HepG2 (cell line): ENCODE measurements at regions not wholly inside any gene's neighbourhood (a gene's known extent, or its start where the extent isn't known, plus 50 kb on each side); places are given as distances from the start of the nearest gene placed in this dataset.

Experiments
- ATAC-seq: fragments of 200-7000 bp; cut with Tn5 transposase; 3 replicates; pipeline ENCODE4 v1.9.1; 2020; ENCODE audit warnings: mild to moderate bottlenecking, moderate library complexity
- BruUV-seq: library from RNA; stranded (reverse); fragments of 400-500 nt; replicated peaks from 2 replicates; lab custom pipeline; 2021; lab: Mats Ljungman, UMichigan
- CTCF ChIA-PET: fragments of 300-600 bp; formaldehyde crosslinking; extraction: SDS; loops from one replicate; lab custom pipeline; 2021; ENCODE audit warnings: low total read pairs, inconsistent platforms, low intra/inter-chr PET ratio; lab: Yijun Ruan, JAX
- POLR2A ChIA-PET: fragments of 350-600 bp; sonication (Branson Sonifier 250); formaldehyde crosslinking; loops from one replicate; lab custom pipeline; 2020; ENCODE audit warnings: antibody characterized with exemption, inconsistent platforms; lab: Yijun Ruan, JAX
- DNase-seq: peaks from one replicate; pipeline ENCODE4 v3.0.0-alpha.2; 2015; ENCODE audit warnings: low spot score
- FAIRE-seq: peaks from 3 replicates; lab custom pipeline; 2011; peaks lifted over from hg19 to GRCh38; lab: Jason Lieb, UNC
- H2AFZ ChIP-seq: one replicate; pipeline ENCODE4 v1.6.1; 2011; ENCODE audit warnings: low read length, inconsistent platforms
- H3K27ac ChIP-seq: fragments of 300-600 bp; 3 replicates; pipeline ENCODE4 v1.8.0; 2011; ENCODE audit warnings: mixed run types, mild to moderate bottlenecking, mixed read lengths, low read length, inconsistent platforms; ENCODE audit not compliant: insufficient read depth; ENCODE audit errors: extremely low read length
- H3K27me3 ChIP-seq, 2 experiments: fragments of 200-600 bp in 1 of 2; 2 replicates in 1 of 2; 3 replicates in 1 of 2; pipeline versions ENCODE4 v1.6.0 to v1.8.0; 2011; ENCODE audit warnings: low read length in 2 of 2, mild to moderate bottlenecking in 2 of 2, moderate library complexity in 2 of 2, inconsistent platforms in 1 of 2; ENCODE audit not compliant: insufficient read depth in 2 of 2, control insufficient read depth in 1 of 2
- H3K36me3 ChIP-seq, 2 experiments: fragments of 200-600 bp in 1 of 2; replicated peaks in 1 of 2; 2 replicates in 1 of 2; 3 replicates in 1 of 2; pipeline versions ENCODE4 v1.5.1 to v1.8.0; 2011; ENCODE audit warnings: low read length in 2 of 2, inconsistent platforms in 1 of 2; ENCODE audit not compliant: insufficient read depth in 2 of 2, control insufficient read depth in 1 of 2
- H3K4me1 ChIP-seq: 2 replicates; pipeline ENCODE4 v1.5.1; 2012; ENCODE audit warnings: low read length, inconsistent platforms; ENCODE audit not compliant: insufficient read depth
- H3K4me2 ChIP-seq: 2 replicates; pipeline ENCODE4 v1.6.0; 2011; ENCODE audit warnings: low read depth, low read length, inconsistent platforms
- H3K4me3 ChIP-seq, 3 experiments: fragments of 200-600 bp in 1 of 3; sonication (generic), shearing (Covaris generic) in 1 of 3; replicated peaks in 1 of 3; 2 replicates each; pipeline ENCODE4 v1.5.1; 2011 to 2016; ENCODE audit warnings: low read length in 3 of 3, inconsistent platforms in 2 of 3, low read depth in 2 of 3, mild to moderate bottlenecking in 2 of 3, control low read depth in 1 of 3, mixed read lengths in 1 of 3; ENCODE audit not compliant: insufficient read depth in 1 of 3
- H3K79me2 ChIP-seq: one replicate; pipeline ENCODE4 v1.6.1; 2011; ENCODE audit warnings: low read length, inconsistent platforms; ENCODE audit not compliant: insufficient read depth
- H3K9ac ChIP-seq: 2 replicates; pipeline ENCODE4 v1.6.0; 2011; ENCODE audit warnings: mild to moderate bottlenecking, low read depth, low read length, inconsistent platforms; ENCODE audit not compliant: insufficient read depth
- H3K9me3 ChIP-seq: 2 replicates; pipeline ENCODE4 v1.5.1; 2012; ENCODE audit warnings: mild to moderate bottlenecking, low read length
- H4K20me1 ChIP-seq: 2 replicates; pipeline ENCODE4 v1.6.0; 2011; ENCODE audit warnings: inconsistent platforms, mild to moderate bottlenecking, low read length, moderate library complexity; ENCODE audit not compliant: insufficient read depth
- CBX2 ChIP-seq, 2 experiments: fragments of 200-600 bp in 1 of 2; sonication (generic); formaldehyde crosslinking in 1 of 2; IDR thresholded peaks; 2 replicates each; pipeline versions ENCODE4 v1.7.0 to v1.8.1; 2018 to 2022; ENCODE audit warnings: low read depth in 2 of 2, low read length in 1 of 2, mild to moderate bottlenecking in 1 of 2, missing genetic modification reagents in 1 of 2
- CHD2 ChIP-seq: IDR thresholded peaks from 2 replicates; pipeline ENCODE4 v1.6.1; 2011; ENCODE audit warnings: low read depth, low read length, improper control_type of control experiment
- MAFK ChIP-seq, 2 experiments: IDR thresholded peaks in 1 of 2; conservative IDR thresholded peaks in 1 of 2; 2 replicates each; pipeline ENCODE4 v1.6.1; 2011; ENCODE audit warnings: improper control_type of control experiment in 2 of 2, low read length in 2 of 2
- NCOA1 ChIP-seq: sonication (generic); formaldehyde crosslinking; IDR thresholded peaks from 2 replicates; pipeline ENCODE4 v1.9.0; 2021; ENCODE audit warnings: missing genetic modification reagents
- PBX2 ChIP-seq: IDR thresholded peaks from 2 replicates; pipeline ENCODE4 v1.6.1; 2016; ENCODE audit warnings: control low read depth
- RFX1 ChIP-seq: fragments of 450-650 bp; IDR thresholded peaks from 2 replicates; pipeline ENCODE4 v1.6.1; 2017
- SALL1 ChIP-seq: sonication (generic); formaldehyde crosslinking; IDR thresholded peaks from 2 replicates; pipeline ENCODE4 v1.8.0; 2022; ENCODE audit warnings: mild to moderate bottlenecking, missing genetic modification reagents
- TIGD3 ChIP-seq: sonication (generic); formaldehyde crosslinking; IDR thresholded peaks from 2 replicates; pipeline ENCODE4 v1.5.1; 2020; ENCODE audit warnings: mild to moderate bottlenecking, missing genetic modification reagents, borderline replicate concordance
- TP53 ChIP-seq: sonication (generic); formaldehyde crosslinking; conservative IDR thresholded peaks from 2 replicates; pipeline ENCODE4 v1.4.0; 2020; ENCODE audit warnings: missing genetic modification reagents
- ZMYM2 ChIP-seq: sonication (generic); formaldehyde crosslinking; IDR thresholded peaks from 2 replicates; pipeline ENCODE4 v1.8.0; 2022; ENCODE audit warnings: mild to moderate bottlenecking, missing genetic modification reagents
- ZNF513 ChIP-seq: sonication (generic); formaldehyde crosslinking; conservative IDR thresholded peaks from 2 replicates; pipeline ENCODE4 v1.5.0; 2020; ENCODE audit warnings: missing genetic modification reagents
- ZNF652 ChIP-seq: IDR thresholded peaks from 2 replicates; pipeline ENCODE4 v1.6.1; 2016; ENCODE audit warnings: low read depth, borderline replicate concordance
- ZNF678 ChIP-seq: sonication (generic); formaldehyde crosslinking; IDR thresholded peaks from 2 replicates; pipeline ENCODE4 v1.4.0; 2020; ENCODE audit warnings: mild to moderate bottlenecking, missing genetic modification reagents
- ZNF878 ChIP-seq: sonication (generic); formaldehyde crosslinking; IDR thresholded peaks from 2 replicates; pipeline ENCODE4 v1.8.1; 2023; ENCODE audit warnings: mild to moderate bottlenecking, missing genetic modification reagents, moderate library complexity
- WGBS: methylation state at CpG from one replicate; pipeline ENCODE4 v1.1.6; 2017; ENCODE audit warnings: low lambda C conversion rate; 5-methylcytosine and 5-hydroxymethylcytosine counted together
- in situ Hi-C: cut with HindIII; loops from 2 replicates; pipeline ENCODE4 v1.10.0; 2017; ENCODE audit warnings: low pct_unique_long_range_greater_than_20kb; ENCODE audit not compliant: extremely low pct_ligation_motif_present
- intact Hi-C: fragments of 100-400 bp; cut with micrococcal nuclease; formaldehyde crosslinking; loops from one replicate; pipeline ENCODE4 v1.10.0; 2022; ENCODE audit not compliant: unreplicated experiment

DNA sequence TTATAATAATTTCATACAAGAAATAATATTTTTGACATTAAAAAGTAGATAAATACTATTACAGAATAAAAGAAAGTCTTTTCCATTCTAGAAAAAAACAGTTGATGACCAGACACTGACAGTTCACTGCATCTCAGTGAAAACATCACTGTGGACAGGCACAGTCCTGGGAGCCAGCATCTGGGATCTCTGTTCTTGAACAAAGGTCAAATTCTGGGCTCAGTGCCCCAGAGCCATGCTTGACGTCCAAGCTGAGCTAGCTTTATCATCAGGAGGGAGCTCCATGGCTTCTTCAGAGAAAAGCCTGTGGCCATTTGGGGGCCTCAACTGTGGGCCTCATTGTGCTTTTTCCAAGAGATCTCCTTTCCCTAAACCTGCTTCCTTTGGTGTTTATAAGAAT is 86.1 kb upstream of the SRD5A2 start:
- H2AFZ ChIP-seq, result no peak overlapping the region
- no peak overlapping the region for H3K4me2 ChIP-seq
- intact Hi-C loops (no loop called here), in situ Hi-C loops (no loop called here)
- no peaks in the 10 kb centered on the region for H3K9me3 ChIP-seq
- peak; percentile 28; the same call in 1 of the 3 replicates for ATAC-seq
- H3K9ac ChIP-seq, result no peak overlapping the region
- no peaks in the 10 kb centered on the region for H3K27me3 ChIP-seq
- CTCF ChIA-PET, result no interaction called here
- BruUV-seq, result no TSS peak
- H3K79me2 ChIP-seq, result no peaks in the 10 kb centered on the region
- WGBS, result 0% methylated on average over 1 of the region's 1 CpG
- no peak overlapping the region for H3K4me3 ChIP-seq
- POLR2A ChIA-PET, result no interaction called here
- H3K36me3 ChIP-seq, result no peaks in the 10 kb centered on the region
- TF ChIP-seq CHD2 (no peak), ZNF652 (CRISPR knock-in tag) (no peak), CBX2 (IDR thresholded peaks at IDR 0.05; ENCODE audit: low read depth, low read length) (no peak), CBX2 (CRISPR knock-in tag; IDR thresholded peaks at IDR 0.05; ENCODE audit: low read depth) (no peak), MAFK (conservative IDR thresholded peaks at IDR 0.05 in 1 of 2, IDR thresholded peaks at IDR 0.05 in 1 of 2; ENCODE audit: low read length in 2 of 2) (no peak), ZMYM2 (no peak), SALL1 (CRISPR knock-in tag) (no peak), ZNF878 (CRISPR knock-in tag) (no peak), RFX1 (no peak), TIGD3 (CRISPR knock-in tag) (no peak), NCOA1 (CRISPR knock-in tag) (no peak), PBX2 (CRISPR knock-in tag) (no peak), ZNF678 (no peak), ZNF513 (no peak), TP53 (no peak)
- H3K27ac ChIP-seq, result no peak overlapping the region
- H3K4me1 ChIP-seq, result no peaks in the 10 kb centered on the region
- H4K20me1 ChIP-seq, result no peaks in the 10 kb centered on the region
- no peak for FAIRE-seq
- DNase-seq, result no peak
